Endothelial cell (in vitro differentiated cells): ENCODE measurements at regions not wholly inside any gene's neighbourhood (a gene's known extent, or its start where the extent isn't known, plus 50 kb on each side); places are given as distances from the start of the nearest gene placed in this dataset.
A peak's percentile ranks its signal among the peaks of the same experiment; 100 is the strongest.

Source experiments
- DNase-seq: peaks from one replicate; pipeline ENCODE4 v3.0.0; 2021; ENCODE audit warnings: low spot score
- H3K27ac Mint-ChIP-seq: one replicate; pipeline ENCODE4 v1.8.0; 2021; ENCODE audit warnings: mixed read lengths, inconsistent platforms; ENCODE audit not compliant: unreplicated experiment
- H3K27me3 Mint-ChIP-seq: one replicate; pipeline ENCODE4 v1.8.0; 2021; ENCODE audit warnings: mild to moderate bottlenecking, moderate library complexity, mixed read lengths, inconsistent platforms; ENCODE audit not compliant: unreplicated experiment
- H3K36me3 Mint-ChIP-seq: one replicate; pipeline ENCODE4 v1.8.0; 2021; ENCODE audit warnings: mild to moderate bottlenecking, low read depth, mixed read lengths, inconsistent platforms; ENCODE audit not compliant: unreplicated experiment
- H3K4me1 Mint-ChIP-seq: one replicate; pipeline ENCODE4 v1.8.0; 2021; ENCODE audit warnings: mild to moderate bottlenecking, mixed read lengths, inconsistent platforms; ENCODE audit not compliant: unreplicated experiment
- H3K4me3 Mint-ChIP-seq: one replicate; pipeline ENCODE4 v1.8.0; 2021; ENCODE audit warnings: mild to moderate bottlenecking, mixed read lengths, inconsistent platforms; ENCODE audit not compliant: unreplicated experiment
- H3K9me3 Mint-ChIP-seq: one replicate; pipeline ENCODE4 v1.8.0; 2021; ENCODE audit warnings: mixed read lengths, inconsistent platforms; ENCODE audit not compliant: unreplicated experiment
- CTCF ChIP-seq: fragments of 200-600 bp; sonication (generic); IDR thresholded peaks from one replicate; pipeline ENCODE4 v1.5.0; 2021; ENCODE audit warnings: antibody characterized with exemption; ENCODE audit not compliant: unreplicated experiment

GRCh38 chr3:72261566-72262564, 476.9 kb upstream of the PROK2 start:
- Mint-ChIP-seq H3K4me1 (peaks cover 17% of the 10 kb centered on the region), H3K9me3 (no peaks in the 10 kb centered on the region), H3K27me3 (peaks cover 2% of the 10 kb centered on the region), H3K4me3 (no peak overlapping the region), H3K27ac (no peak overlapping the region), H3K36me3 (no peaks in the 10 kb centered on the region)
- TF ChIP-seq CTCF: no peak
- no peak for DNase-seq

- Mint-ChIP-seq H3K36me3 (no peaks in the 10 kb centered on the region), H3K4me1 (peaks cover 16% of the 10 kb centered on the region)
Observed at GRCh38 chr3:72260588-72260910, 475.6 kb upstream of the PROK2 start.

GRCh38 chr3:72259755-72260587, 475.0 kb upstream of the PROK2 start:
- H3K4me3 Mint-ChIP-seq: no peak overlapping the region
- no peak overlapping the region for H3K27ac Mint-ChIP-seq
- peaks cover 2% of the 10 kb centered on the region for H3K27me3 Mint-ChIP-seq
- DNase-seq: no peak
- no peaks in the 10 kb centered on the region for H3K9me3 Mint-ChIP-seq
- H3K4me1 Mint-ChIP-seq: peaks cover 11% of the 10 kb centered on the region
- TF ChIP-seq CTCF: no peak
- H3K36me3 Mint-ChIP-seq: no peaks in the 10 kb centered on the region

More at GRCh38 chr3:72260588-72260910, 475.6 kb upstream of the PROK2 start:
- DNase-seq: no peak
- TF ChIP-seq CTCF: no peak
- peaks cover 2% of the 10 kb centered on the region for H3K27me3 Mint-ChIP-seq
- H3K27ac Mint-ChIP-seq: no peak overlapping the region
- no peaks in the 10 kb centered on the region for H3K9me3 Mint-ChIP-seq
- no peak overlapping the region for H3K4me3 Mint-ChIP-seq

- no peaks in the 10 kb centered on the region for H3K36me3 Mint-ChIP-seq
- peaks cover 4% of the 10 kb centered on the region for H3K27me3 Mint-ChIP-seq
- DNase-seq: peak; percentile 26
- H3K27ac Mint-ChIP-seq: peak overlapping the region; percentile 38
- no peaks in the 10 kb centered on the region for H3K9me3 Mint-ChIP-seq
- no peak for TF ChIP-seq CTCF
- H3K4me1 Mint-ChIP-seq: peaks cover 11% of the 10 kb centered on the region
- H3K4me3 Mint-ChIP-seq: no peak overlapping the region
Observed at GRCh38 chr3:72258361-72259141, 473.6 kb upstream of the PROK2 start.
